Esophagus muscularis mucosa (tissue), 4 donors: ENCODE measurements at regions not wholly inside any gene's neighbourhood (a gene's known extent, or its start where the extent isn't known, plus 50 kb on each side); places are given as distances from the start of the nearest gene placed in this dataset.

Source experiments
- CTCF ChIP-seq, 3 experiments: fragments of 200-600 bp in 2 of 3; fragments of 450-650 bp in 1 of 3; sonication (generic) in 2 of 3; IDR thresholded peaks; one replicate each; pipeline ENCODE4 v1.5.1; 2017 to 2019; ENCODE audit warnings: antibody characterized with exemption in 3 of 3, mild to moderate bottlenecking in 2 of 3, moderate library complexity in 1 of 3
- EP300 ChIP-seq: sonication (generic); formaldehyde crosslinking; IDR thresholded peaks from one replicate; pipeline ENCODE4 v1.6.1; 2017; ENCODE audit warnings: antibody characterized with exemption
- POLR2AphosphoS5 ChIP-seq, 2 donors: sonication (generic); formaldehyde crosslinking; IDR thresholded peaks; one replicate each; pipeline ENCODE4 v1.6.1; 2017; ENCODE audit warnings: antibody characterized with exemption in 2 of 2

- no peak for TF ChIP-seq CTCF (IDR thresholded peaks at IDR 0.05)
- no peak for TF ChIP-seq EP300
- TF ChIP-seq POLR2AphosphoS5 (IDR thresholded peaks at IDR 0.05) = no peak
These were observed 94.0 kb upstream of the GNAO1 start for GRCh38 chr16:56097306-56097705.
